T-cell (primary cell): ENCODE measurements at regions not wholly inside any gene's neighbourhood (a gene's known extent, or its start where the extent isn't known, plus 50 kb on each side); places are given as distances from the start of the nearest gene placed in this dataset.
"Not testable (repeated sequence)": the region's sequence is repeated elsewhere in the genome, so short reads cannot be mapped to it uniquely, and the experiment has no call there.

ENCODE experiments used
- ATAC-seq, 4 experiments: fragments of 200-7000 bp in 3 of 4; fragments of 150-1000 bp in 1 of 4; cut with Tn5 transposase; replicated peaks in 1 of 4; 1 replicate in 3 of 4; 2 replicates in 1 of 4; pipeline ENCODE4 v1.10.0; 2021; ENCODE audit warnings: moderate library complexity in 3 of 4, mild to moderate bottlenecking in 2 of 4, moderate number of reproducible peaks in 1 of 4
- CTCF ChIA-PET, 2 donors: fragments of 300-600 bp; sonication (Branson Sonifier 250); formaldehyde crosslinking; loops; one replicate each; lab custom pipeline; 2022; ENCODE audit warnings: antibody characterized with exemption in 2 of 2; lab: Charles Lee
- POLR2A ChIA-PET, 2 donors: fragments of 300-600 bp; sonication (Branson Sonifier 250); formaldehyde crosslinking; loops; one replicate each; lab custom pipeline; 2022; ENCODE audit warnings: antibody characterized with exemption in 2 of 2; lab: Charles Lee
- DNase-seq, 35 experiments: peaks; one replicate each; pipeline versions ENCODE4 v3.0.0 to v3.0.0-alpha.2; 2013 to 2023
- H3K27ac ChIP-seq: one replicate; pipeline ENCODE4 v1.5.1; 2013; ENCODE audit warnings: low read length
- H3K27me3 ChIP-seq, 2 experiments: replicated peaks in 1 of 2; 1 replicate in 1 of 2; 2 replicates in 1 of 2; pipeline versions ENCODE4 v1.6.1 to v1.7.0; 2013; ENCODE audit warnings: low read length in 1 of 2, mixed read lengths in 1 of 2; ENCODE audit not compliant: control insufficient read depth in 2 of 2, insufficient read depth in 2 of 2; ENCODE audit errors: extremely low read depth in 1 of 2
- H3K36me3 ChIP-seq, 2 donors: 1 replicate in 1 of 2; 2 replicates in 1 of 2; pipeline versions ENCODE4 v1.6.1 to v1.7.0; 2013; ENCODE audit warnings: low read length in 1 of 2; ENCODE audit not compliant: control insufficient read depth in 2 of 2, insufficient read depth in 1 of 2; ENCODE audit errors: extremely low read depth in 1 of 2
- H3K4me1 ChIP-seq, 2 experiments: 1 replicate in 1 of 2; 2 replicates in 1 of 2; pipeline versions ENCODE4 v1.6.1 to v1.7.0; 2013; ENCODE audit warnings: low read length in 2 of 2, mixed read lengths in 1 of 2; ENCODE audit not compliant: insufficient read depth in 2 of 2, control insufficient read depth in 1 of 2; ENCODE audit errors: extremely low read depth in 1 of 2
- H3K4me3 ChIP-seq, 2 donors: 1 replicate in 1 of 2; 2 replicates in 1 of 2; pipeline versions ENCODE4 v1.5.1 to v1.7.0; 2013; ENCODE audit warnings: mild to moderate bottlenecking in 2 of 2, low read length in 1 of 2, moderate library complexity in 1 of 2; ENCODE audit not compliant: control insufficient read depth in 1 of 2; ENCODE audit errors: extremely low read depth in 1 of 2
- H3K9me3 ChIP-seq: 2 replicates; pipeline ENCODE4 v1.7.0; 2013
- H3K27ac Mint-ChIP-seq, 2 donors: one replicate each; pipeline ENCODE4 v1.8.0; 2020 to 2021; ENCODE audit warnings: mild to moderate bottlenecking in 2 of 2, mixed read lengths in 2 of 2
- H3K27me3 Mint-ChIP-seq, 2 donors: one replicate each; pipeline ENCODE4 v1.8.0; 2021 to 2022; ENCODE audit warnings: mixed read lengths in 2 of 2
- H3K36me3 Mint-ChIP-seq: one replicate; pipeline ENCODE4 v1.8.0; 2021; ENCODE audit warnings: mixed read lengths
- H3K4me1 Mint-ChIP-seq, 3 donors: one replicate each; pipeline ENCODE4 v1.8.0; 2020 to 2022; ENCODE audit warnings: mixed read lengths in 3 of 3, mild to moderate bottlenecking in 1 of 3
- H3K4me3 Mint-ChIP-seq, 3 donors: one replicate each; pipeline ENCODE4 v1.8.0; 2020 to 2022; ENCODE audit warnings: mild to moderate bottlenecking in 3 of 3, mixed read lengths in 3 of 3, moderate library complexity in 3 of 3
- H3K9me3 Mint-ChIP-seq, 3 donors: one replicate each; pipeline ENCODE4 v1.8.0; 2020 to 2022; ENCODE audit warnings: mixed read lengths in 3 of 3
- WGBS: methylation state at CpG from one replicate; pipeline ENCODE4 v1.1.5; 2013; ENCODE audit warnings: missing lambda C conversion rate; ENCODE audit not compliant: insufficient coverage; 5-methylcytosine and 5-hydroxymethylcytosine counted together

DNA sequence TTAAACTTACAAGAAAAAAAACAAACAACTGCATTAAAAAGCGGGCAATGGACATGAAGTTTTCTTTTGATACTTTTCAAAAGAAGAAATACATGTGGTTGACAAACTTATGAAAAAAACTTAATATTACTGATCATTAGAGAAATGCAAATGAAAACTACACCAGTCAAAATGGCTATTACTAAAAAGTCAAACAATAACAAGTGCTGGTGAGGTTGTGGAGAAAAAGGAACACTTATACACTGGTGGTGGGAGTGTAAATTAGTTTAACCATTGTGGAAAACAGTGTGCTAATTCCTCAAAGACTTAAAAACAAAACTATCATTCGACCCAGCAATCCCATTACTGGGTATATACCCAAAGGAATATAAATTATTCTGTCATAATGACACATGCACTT is 311.6 kb downstream of the ISL1 start:
- peaks cover 15 to 39% (median 20%) of the 10 kb centered on the region in 3 donors for H3K9me3 Mint-ChIP-seq

DNA sequence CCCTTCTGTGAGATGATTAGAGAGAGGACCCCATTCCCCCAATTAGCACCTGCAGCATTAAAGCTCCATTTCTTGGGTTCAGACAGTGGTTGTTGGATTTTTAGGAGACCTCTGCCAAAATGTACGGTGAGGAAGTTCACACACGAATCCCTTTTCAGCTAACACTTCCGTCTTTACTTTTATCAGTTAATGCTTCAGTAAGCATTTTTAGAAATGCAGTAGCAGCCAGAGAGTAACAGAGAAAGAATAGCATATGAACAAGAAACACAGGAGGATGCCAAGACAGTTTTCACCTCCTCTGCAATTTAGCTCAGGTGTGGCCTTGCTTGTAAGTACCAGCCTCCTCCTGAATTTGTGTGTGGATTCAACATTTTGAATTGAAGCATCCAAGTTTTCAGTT is 312.9 kb downstream of the ISL1 start:
- Histone ChIP-seq H3K27ac (no peak overlapping the region), H3K36me3 (no peaks in the 10 kb centered on the region), H3K4me1 (no peaks in the 10 kb centered on the region), H3K4me3 (no peak overlapping the region), H3K9me3 (no peaks in the 10 kb centered on the region), H3K27me3 (no peaks in the 10 kb centered on the region)
- POLR2A ChIA-PET = no interaction called here
- H3K36me3 Mint-ChIP-seq = no peaks in the 10 kb centered on the region
- H3K27ac Mint-ChIP-seq = no peak overlapping the region
- CTCF ChIA-PET = no interaction called here
- peaks cover 17 to 44% (median 24%) of the 10 kb centered on the region in 3 donors for H3K9me3 Mint-ChIP-seq
- ATAC-seq (no peak), DNase-seq (no peak)
- H3K4me3 Mint-ChIP-seq = no peak overlapping the region
- no peaks in the 10 kb centered on the region for H3K27me3 Mint-ChIP-seq
- no peaks in the 10 kb centered on the region for H3K4me1 Mint-ChIP-seq
- no CpG with 5 or more reads among the region's 3 CpGs for WGBS

More for the DNA sequence above, 311.6 kb downstream of the ISL1 start:
- Mint-ChIP-seq H3K27me3 (no peaks in the 10 kb centered on the region), H3K36me3 (no peaks in the 10 kb centered on the region), H3K4me1 (no peaks in the 10 kb centered on the region), H3K4me3 (no peak overlapping the region), H3K27ac (no peak overlapping the region)
- POLR2A ChIA-PET = no interaction called here
- no peaks in the 10 kb centered on the region for H3K9me3 ChIP-seq
- no peak for ATAC-seq
- CTCF ChIA-PET = no interaction called here
- no peaks in the 10 kb centered on the region for H3K4me1 ChIP-seq
- WGBS = no CpG with 5 or more reads among the region's 2 CpGs
- no peaks in the 10 kb centered on the region for H3K27me3 ChIP-seq
- H3K27ac ChIP-seq = no peak overlapping the region
- DNase-seq = no peak
- no peak overlapping the region for H3K4me3 ChIP-seq
- H3K36me3 ChIP-seq = no peaks in the 10 kb centered on the region

DNA sequence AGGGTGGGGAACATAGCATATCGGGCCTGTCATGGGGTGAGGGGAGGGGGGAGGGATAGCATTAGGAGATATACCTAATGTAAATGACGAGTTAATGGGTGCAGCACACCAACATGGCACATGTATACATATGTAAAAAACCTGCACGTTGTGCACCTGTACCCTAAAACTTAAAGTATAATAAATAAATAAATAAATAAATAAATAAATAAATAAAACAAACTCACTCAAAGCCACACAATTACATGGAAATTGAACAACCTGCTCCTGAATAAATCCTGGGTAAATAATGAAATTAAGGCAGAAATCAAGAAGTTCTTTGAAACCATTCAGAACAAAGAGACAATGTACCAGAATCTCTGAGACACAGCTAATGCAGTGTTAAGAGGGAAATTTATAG is 318.8 kb downstream of the ISL1 start:
- H3K27ac ChIP-seq, H3K4me1 ChIP-seq, H3K27me3 ChIP-seq, POLR2A ChIA-PET, H3K9me3 ChIP-seq, H3K4me3 Mint-ChIP-seq, H3K27me3 Mint-ChIP-seq, H3K4me1 Mint-ChIP-seq, DNase-seq, H3K27ac Mint-ChIP-seq, H3K36me3 ChIP-seq, H3K36me3 Mint-ChIP-seq, ATAC-seq, H3K4me3 ChIP-seq, CTCF ChIA-PET: not testable (repeated sequence)
- peaks cover 16 to 25% (median 22%) of the 10 kb centered on the region in 3 donors for H3K9me3 Mint-ChIP-seq
- no CpG with 5 or more reads among the region's 3 CpGs for WGBS

DNA sequence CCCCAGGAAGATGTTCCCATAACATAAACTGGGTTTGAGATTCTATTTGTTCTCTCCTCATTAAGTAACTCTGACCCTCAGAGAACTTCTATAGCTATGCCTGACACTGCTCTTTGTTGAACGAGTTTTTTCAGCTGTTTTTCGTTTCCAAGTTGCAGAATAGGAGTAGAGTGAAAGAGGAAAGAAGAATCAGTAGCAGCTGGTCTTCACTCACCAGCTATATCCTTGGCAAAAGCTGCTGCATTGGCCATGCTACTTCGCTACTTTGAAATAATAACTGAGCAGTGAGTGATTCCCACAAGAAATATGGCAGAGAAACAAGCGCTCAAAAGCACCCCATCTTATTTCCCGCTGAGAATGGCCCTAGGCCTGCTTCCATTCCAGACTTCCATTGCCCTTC is 329.0 kb downstream of the ISL1 start:
- POLR2A ChIA-PET = no interaction called here
- no peaks in the 10 kb centered on the region for H3K27me3 Mint-ChIP-seq
- CTCF ChIA-PET = no interaction called here
- no peaks in the 10 kb centered on the region for H3K4me1 Mint-ChIP-seq
- H3K9me3 ChIP-seq = no peaks in the 10 kb centered on the region
- 55% methylated on average over 3 of the region's 5 CpGs for WGBS
- H3K36me3 Mint-ChIP-seq = no peaks in the 10 kb centered on the region
- no peak for DNase-seq
- H3K9me3 Mint-ChIP-seq = peaks cover 10 to 26% (median 21%) of the 10 kb centered on the region in 3 donors
- H3K27me3 ChIP-seq = no peaks in the 10 kb centered on the region
- H3K27ac ChIP-seq = no peak overlapping the region
- H3K4me1 ChIP-seq = no peaks in the 10 kb centered on the region
- H3K4me3 ChIP-seq = no peak overlapping the region
- H3K36me3 ChIP-seq = no peaks in the 10 kb centered on the region
- H3K4me3 Mint-ChIP-seq = no peak overlapping the region
- ATAC-seq = no peak
- H3K27ac Mint-ChIP-seq = no peak overlapping the region

DNA sequence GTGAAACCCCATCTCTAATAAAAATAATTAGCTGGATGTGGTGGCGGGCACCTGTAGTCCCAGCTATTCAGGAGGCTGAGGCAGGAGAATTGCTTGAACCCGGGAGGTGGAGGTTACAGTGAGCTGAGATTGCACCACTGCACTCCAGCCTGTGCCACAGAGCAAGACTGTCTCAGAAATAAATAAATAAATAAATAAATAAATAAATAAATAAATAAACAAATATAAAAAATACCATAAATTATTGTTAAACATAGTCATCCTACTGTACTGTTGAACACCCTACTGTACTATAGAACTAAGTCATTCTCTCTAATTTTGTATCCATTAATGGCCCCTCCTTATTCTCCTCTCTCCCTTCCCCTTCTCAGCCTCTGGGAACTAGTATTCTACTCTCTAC is 332.2 kb downstream of the ISL1 start:
- CTCF ChIA-PET, POLR2A ChIA-PET, DNase-seq, H3K36me3 Mint-ChIP-seq, H3K27ac ChIP-seq, H3K36me3 ChIP-seq, H3K4me3 ChIP-seq, ATAC-seq, H3K27me3 Mint-ChIP-seq, H3K4me3 Mint-ChIP-seq, H3K4me1 ChIP-seq, H3K9me3 ChIP-seq, H3K27ac Mint-ChIP-seq, H3K27me3 ChIP-seq, H3K4me1 Mint-ChIP-seq: not testable (repeated sequence)
- peaks cover 15 to 27% (median 25%) of the 10 kb centered on the region in 3 donors for H3K9me3 Mint-ChIP-seq
- no CpG with 5 or more reads among the region's 2 CpGs for WGBS

DNA sequence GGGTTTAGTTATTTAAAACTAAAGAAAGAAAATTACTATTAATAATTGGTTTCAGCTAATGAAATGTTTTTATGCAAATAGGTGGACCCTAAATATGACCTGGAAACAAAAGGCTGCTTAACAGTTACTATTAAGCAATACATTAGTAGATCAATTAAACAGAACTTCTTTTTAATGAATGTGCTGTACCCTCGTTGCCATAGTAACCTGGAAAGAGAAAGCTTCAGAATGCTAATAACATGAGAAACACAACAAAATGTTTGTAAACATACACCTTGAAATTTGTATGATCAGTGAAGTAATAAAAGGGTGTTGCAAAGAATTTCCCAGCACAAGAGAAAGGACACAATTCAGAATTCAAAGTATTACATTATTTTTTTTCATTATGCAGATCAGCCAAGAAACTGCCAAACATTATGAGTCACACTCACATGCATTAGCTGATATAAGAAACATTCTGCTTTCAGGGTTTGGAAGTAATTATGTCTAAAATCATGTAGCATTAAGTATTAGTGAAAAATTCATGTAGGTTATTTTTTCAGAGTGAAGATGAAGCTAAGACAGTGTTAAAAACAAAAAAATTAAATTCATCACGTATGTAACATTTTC is 348.3 kb downstream of the ISL1 start:
- Mint-ChIP-seq H3K9me3 (peaks cover 17 to 34% (median 21%) of the 10 kb centered on the region in 3 donors), H3K27ac (no peak overlapping the region), H3K36me3 (no peaks in the 10 kb centered on the region), H3K4me1 (no peaks in the 10 kb centered on the region), H3K27me3 (no peaks in the 10 kb centered on the region), H3K4me3 (no peak overlapping the region)
- WGBS = no CpG with 5 or more reads among the region's 2 CpGs
- ChIA-PET CTCF (no interaction called here), POLR2A (no interaction called here)
- Histone ChIP-seq H3K9me3 (peaks cover 3% of the 10 kb centered on the region), H3K27me3 (no peaks in the 10 kb centered on the region), H3K36me3 (no peaks in the 10 kb centered on the region), H3K27ac (no peak overlapping the region), H3K4me1 (no peaks in the 10 kb centered on the region), H3K4me3 (no peak overlapping the region)
- no peak for DNase-seq
- ATAC-seq = no peak

DNA sequence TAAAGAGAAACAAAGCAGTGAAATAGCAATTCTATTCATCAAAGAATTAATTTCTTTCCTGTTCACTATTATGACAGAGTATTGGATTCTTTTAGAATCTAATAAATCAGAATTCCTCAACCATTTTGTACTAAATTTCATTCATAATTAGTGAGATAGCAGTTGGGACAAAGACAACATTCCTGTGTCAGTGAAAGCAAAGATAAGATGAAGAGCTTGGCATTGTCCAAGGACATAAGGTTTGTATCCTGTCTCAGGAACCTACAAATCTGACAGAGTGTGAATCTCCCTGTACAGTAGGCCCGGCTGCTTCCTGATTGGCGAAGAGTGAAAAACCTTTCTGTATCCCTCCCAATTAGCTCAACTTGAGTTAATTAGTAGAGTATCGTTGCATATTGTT is 349.1 kb downstream of the ISL1 start:
- Histone ChIP-seq H3K9me3 (peaks cover 3% of the 10 kb centered on the region), H3K4me3 (no peak overlapping the region), H3K27ac (no peak overlapping the region), H3K4me1 (no peaks in the 10 kb centered on the region), H3K27me3 (no peaks in the 10 kb centered on the region), H3K36me3 (no peaks in the 10 kb centered on the region)
- no peak overlapping the region for H3K27ac Mint-ChIP-seq
- no peak overlapping the region for H3K4me3 Mint-ChIP-seq
- DNase-seq (no peak), ATAC-seq (no peak)
- H3K27me3 Mint-ChIP-seq = no peaks in the 10 kb centered on the region
- no CpG with 5 or more reads among the region's 3 CpGs for WGBS
- H3K36me3 Mint-ChIP-seq = no peaks in the 10 kb centered on the region
- CTCF ChIA-PET = no interaction called here
- POLR2A ChIA-PET = no interaction called here
- H3K9me3 Mint-ChIP-seq = peaks cover 18 to 31% (median 24%) of the 10 kb centered on the region in 3 donors
- H3K4me1 Mint-ChIP-seq = no peaks in the 10 kb centered on the region
